Thymus (tissue), 11 donors: ENCODE measurements at regions not wholly inside any gene's neighbourhood (a gene's known extent, or its start where the extent isn't known, plus 50 kb on each side); places are given as distances from the start of the nearest gene placed in this dataset.

ENCODE experiments used
- DNase-seq, 9 donors: peaks; one replicate each; pipeline ENCODE4 v3.0.0-alpha.2; 2013; ENCODE audit warnings: low spot score in 9 of 9, low read depth in 6 of 9, missing footprints in 1 of 9
- H3K27ac ChIP-seq, 2 donors: one replicate each; pipeline ENCODE4 v1.5.1; 2013; ENCODE audit warnings: control low read depth in 1 of 2, low read depth in 1 of 2, low read length in 1 of 2, mild to moderate bottlenecking in 1 of 2, moderate library complexity in 1 of 2
- H3K27me3 ChIP-seq, 2 donors: one replicate each; pipeline ENCODE4 v1.5.1; 2013; ENCODE audit warnings: low read length in 1 of 2; ENCODE audit not compliant: control insufficient read depth in 2 of 2, insufficient read depth in 1 of 2
- H3K36me3 ChIP-seq, 2 donors: one replicate each; pipeline ENCODE4 v1.5.1; 2013; ENCODE audit warnings: low read length in 1 of 2, mild to moderate bottlenecking in 1 of 2, moderate library complexity in 1 of 2; ENCODE audit not compliant: control insufficient read depth in 2 of 2, insufficient read depth in 2 of 2
- H3K4me1 ChIP-seq, 2 donors: one replicate each; pipeline ENCODE4 v1.5.1; 2013; ENCODE audit warnings: low read length in 2 of 2; ENCODE audit not compliant: control insufficient read depth in 2 of 2, insufficient read depth in 2 of 2
- H3K4me3 ChIP-seq, 2 donors: one replicate each; pipeline ENCODE4 v1.5.1; 2013; ENCODE audit warnings: low read length in 2 of 2, control low read depth in 1 of 2, mild to moderate bottlenecking in 1 of 2
- H3K9me3 ChIP-seq, 2 donors: one replicate each; pipeline ENCODE4 v1.5.1; 2013; ENCODE audit warnings: low read length in 1 of 2, mild to moderate bottlenecking in 1 of 2; ENCODE audit not compliant: control insufficient read depth in 2 of 2, insufficient read depth in 1 of 2
- WGBS: extraction: QIAGEN DNeasy Blood & Tissue Kit; methylation state at CpG from one replicate; pipeline ENCODE4 v1.1.7; 2013; 5-methylcytosine and 5-hydroxymethylcytosine counted together
- donor health status: healthy.

- Histone ChIP-seq H3K27ac (no peak overlapping the region), H3K4me3 (no peak overlapping the region), H3K4me1 (no peaks in the 10 kb centered on the region), H3K27me3 (no peaks in the 10 kb centered on the region), H3K9me3 (peaks cover 0 to 10% of the 10 kb centered on the region in 2 donors), H3K36me3 (no peaks in the 10 kb centered on the region)
- 96% methylated on average over 1 of the region's 1 CpG for WGBS
- DNase-seq = no peak
Observed at GRCh38 chr21:14836950-14837349, 227.8 kb downstream of the NRIP1 start.

GRCh38 chr21:14833666-14834351, 231.0 kb downstream of the NRIP1 start:
- Histone ChIP-seq H3K9me3 (no peaks in the 10 kb centered on the region), H3K4me3 (no peak overlapping the region), H3K27ac (no peak overlapping the region), H3K27me3 (no peaks in the 10 kb centered on the region), H3K36me3 (no peaks in the 10 kb centered on the region), H3K4me1 (no peaks in the 10 kb centered on the region)
- DNase-seq = no peak
- 97% methylated on average over 1 of the region's 1 CpG for WGBS

- no peaks in the 10 kb centered on the region for H3K9me3 ChIP-seq
- WGBS = 96% methylated on average over 4 of the region's 4 CpGs
- DNase-seq = no peak
Observed at GRCh38 chr21:14833241-14833640, 231.6 kb downstream of the NRIP1 start.

GRCh38 chr21:14830307-14830706, 234.5 kb downstream of the NRIP1 start:
- Histone ChIP-seq H3K4me1 (no peaks in the 10 kb centered on the region), H3K27me3 (no peaks in the 10 kb centered on the region), H3K4me3 (no peak overlapping the region), H3K9me3 (no peaks in the 10 kb centered on the region), H3K27ac (no peak overlapping the region), H3K36me3 (no peaks in the 10 kb centered on the region)
- WGBS = 97% methylated on average over 3 of the region's 3 CpGs
- DNase-seq = no peak

More at GRCh38 chr21:14833241-14833640, 231.6 kb downstream of the NRIP1 start:
- Histone ChIP-seq H3K4me1 (no peaks in the 10 kb centered on the region), H3K27me3 (no peaks in the 10 kb centered on the region), H3K4me3 (no peak overlapping the region), H3K36me3 (no peaks in the 10 kb centered on the region), H3K27ac (no peak overlapping the region)

GRCh38 chr21:14829685-14830084, 235.1 kb downstream of the NRIP1 start:
- DNase-seq = no peak
- no peaks in the 10 kb centered on the region for H3K9me3 ChIP-seq
- no peak overlapping the region for H3K4me3 ChIP-seq
- no peaks in the 10 kb centered on the region for H3K4me1 ChIP-seq
- 98% methylated on average over 3 of the region's 3 CpGs for WGBS
- no peaks in the 10 kb centered on the region for H3K36me3 ChIP-seq
- H3K27ac ChIP-seq = no peak overlapping the region
- H3K27me3 ChIP-seq = no peaks in the 10 kb centered on the region

GRCh38 chr21:14827468-14827867, 237.3 kb downstream of the NRIP1 start:
- no peaks in the 10 kb centered on the region for H3K27me3 ChIP-seq
- no peak overlapping the region for H3K4me3 ChIP-seq
- no peak overlapping the region for H3K27ac ChIP-seq
- no peaks in the 10 kb centered on the region for H3K36me3 ChIP-seq
- H3K9me3 ChIP-seq = no peaks in the 10 kb centered on the region
- WGBS = 96% methylated on average over 3 of the region's 3 CpGs
- DNase-seq = no peak
- no peaks in the 10 kb centered on the region for H3K4me1 ChIP-seq

- WGBS = 97% methylated on average over 6 of the region's 6 CpGs
- no peak overlapping the region for H3K4me3 ChIP-seq
- H3K27ac ChIP-seq = no peak overlapping the region
- DNase-seq = no peak
- no peaks in the 10 kb centered on the region for H3K4me1 ChIP-seq
- H3K27me3 ChIP-seq = no peaks in the 10 kb centered on the region
- H3K36me3 ChIP-seq = no peaks in the 10 kb centered on the region
- no peaks in the 10 kb centered on the region for H3K9me3 ChIP-seq
Observed at GRCh38 chr21:14826630-14827029, 238.2 kb downstream of the NRIP1 start.

- H3K4me1 ChIP-seq = no peaks in the 10 kb centered on the region
- no peaks in the 10 kb centered on the region for H3K27me3 ChIP-seq
- WGBS = 95% methylated on average over 3 of the region's 3 CpGs
- H3K9me3 ChIP-seq = no peaks in the 10 kb centered on the region
- H3K4me3 ChIP-seq = no peak overlapping the region
- H3K36me3 ChIP-seq = no peaks in the 10 kb centered on the region
- no peak overlapping the region for H3K27ac ChIP-seq
- DNase-seq = peak in 1 of 9 donors; percentile 5
Observed at GRCh38 chr21:14825514-14825974, 239.3 kb downstream of the NRIP1 start.

GRCh38 chr21:14824126-14824525, 240.7 kb downstream of the NRIP1 start:
- no peak for DNase-seq
- Histone ChIP-seq H3K27me3 (no peaks in the 10 kb centered on the region), H3K27ac (no peak overlapping the region), H3K4me1 (no peaks in the 10 kb centered on the region), H3K36me3 (no peaks in the 10 kb centered on the region), H3K9me3 (no peaks in the 10 kb centered on the region), H3K4me3 (no peak overlapping the region)
- 97% methylated on average over 3 of the region's 3 CpGs for WGBS
